ENCODE measurements at regions not wholly inside any gene's neighbourhood (a gene's known extent, or its start where the extent isn't known, plus 50 kb on each side); places are given as distances from the start of the nearest gene placed in this dataset.

DNA sequence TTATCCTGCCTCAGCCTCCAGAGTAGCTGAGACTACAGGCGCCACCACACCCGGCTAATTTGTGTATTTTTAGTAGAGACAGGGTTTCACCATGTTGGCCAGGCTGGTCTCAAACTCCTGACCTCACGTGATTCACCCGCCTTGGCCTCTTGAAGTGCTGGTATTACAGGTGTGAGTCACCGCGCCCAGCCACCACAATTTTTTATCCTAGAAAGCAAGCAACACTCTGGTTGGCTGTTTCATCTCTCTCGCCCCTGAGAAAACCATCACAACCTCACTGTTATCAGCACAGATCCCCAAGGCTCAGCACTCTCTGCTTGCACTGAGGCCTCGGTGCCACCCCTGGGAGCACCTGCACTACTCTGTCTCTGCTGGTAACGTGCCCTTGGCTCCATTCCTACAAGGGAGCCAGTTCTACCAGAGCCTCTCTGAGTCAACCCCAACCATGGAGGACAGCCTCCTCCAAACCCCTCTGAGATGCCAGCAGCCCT, 134.8 kb upstream of the AGAP1 start:
- DNase-seq: no peak

DNA sequence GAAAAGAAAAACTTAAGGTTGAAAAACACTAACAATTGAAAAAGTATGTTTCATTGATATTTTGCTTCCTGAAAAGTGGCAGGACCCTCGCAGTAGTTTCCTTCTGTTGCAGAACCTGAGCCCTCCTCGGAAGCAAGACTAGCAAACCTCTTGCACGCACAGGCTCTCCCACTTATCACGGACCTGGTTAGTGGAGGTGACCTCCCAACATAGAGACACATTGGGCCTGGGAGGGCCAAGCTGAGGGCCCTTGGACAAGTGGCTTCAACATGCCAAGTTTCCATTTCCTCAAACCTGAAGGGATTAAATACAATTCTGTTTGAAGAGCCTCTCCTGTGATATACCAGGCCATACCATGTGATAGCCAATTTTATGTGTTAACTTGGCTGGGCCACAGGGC, 133.4 kb upstream of the AGAP1 start:
- DNase-seq: no peak

DNA sequence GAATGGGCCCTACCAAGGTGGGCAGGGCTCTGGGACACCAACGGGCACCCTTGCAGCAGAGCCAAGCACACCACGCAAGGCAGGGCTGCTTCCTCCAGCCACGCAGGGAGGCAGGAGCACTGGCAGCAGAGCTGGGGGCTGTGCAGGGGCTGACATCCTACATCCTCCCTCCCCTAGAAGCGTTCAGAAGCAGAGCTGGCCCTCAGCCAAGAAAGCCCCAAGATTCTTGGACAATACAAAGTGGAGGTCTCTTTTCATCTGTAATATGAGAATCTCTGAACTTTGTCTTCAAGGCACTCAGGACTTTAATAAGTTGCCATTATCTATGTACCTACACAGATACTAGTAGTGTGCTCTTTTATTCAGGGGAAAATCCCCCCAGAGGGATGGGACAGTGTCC, 128.1 kb upstream of the AGAP1 start:
- DNase-seq: peak; percentile 13

DNA sequence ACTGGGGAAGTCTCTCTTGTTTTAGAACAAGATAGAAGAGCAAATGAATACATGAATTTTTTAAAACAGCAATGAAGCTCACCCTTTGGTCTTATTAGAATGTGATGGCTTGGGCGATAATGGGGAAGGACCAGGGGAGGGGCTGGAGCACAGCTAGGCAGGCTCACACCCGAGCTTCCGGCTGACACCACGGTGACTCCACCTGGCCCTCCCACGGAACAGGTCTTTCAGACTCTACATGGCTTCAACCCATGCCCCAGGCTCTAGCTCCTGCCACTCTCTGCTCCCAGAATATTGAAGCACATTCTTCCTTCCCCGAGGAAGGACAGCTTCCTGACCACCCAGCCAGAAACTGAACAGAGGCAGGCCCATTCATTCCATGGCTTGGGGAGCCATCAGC, 127.5 kb upstream of the AGAP1 start:
- DNase-seq: no peak

- DNase-seq: no peak
Measured at GRCh38 chr2:235366807-235367206, 127.0 kb upstream of the AGAP1 start.

- DNase-seq: no peak
Measured at GRCh38 chr2:235371018-235371417, 122.8 kb upstream of the AGAP1 start.

DNA sequence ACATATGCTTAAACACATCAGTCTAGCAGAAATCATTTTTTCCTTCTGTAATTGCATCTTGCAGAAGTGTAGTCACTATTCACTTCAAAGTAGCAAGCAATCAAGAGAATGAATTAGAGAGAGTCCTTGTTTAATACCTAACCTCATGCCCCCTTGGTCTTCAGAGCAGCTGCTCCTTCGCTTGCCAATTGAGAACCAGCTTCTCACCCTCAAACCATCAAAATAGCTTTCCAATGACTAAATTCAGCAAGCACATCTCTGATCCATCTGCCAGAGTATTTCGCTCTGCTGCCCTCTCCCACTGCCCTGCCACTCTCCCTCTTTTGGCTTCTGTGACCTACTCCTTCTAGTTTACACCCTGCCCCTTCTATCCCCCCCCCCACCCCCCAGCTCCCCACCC, 120.7 kb upstream of the AGAP1 start:
- no peak for DNase-seq

DNA sequence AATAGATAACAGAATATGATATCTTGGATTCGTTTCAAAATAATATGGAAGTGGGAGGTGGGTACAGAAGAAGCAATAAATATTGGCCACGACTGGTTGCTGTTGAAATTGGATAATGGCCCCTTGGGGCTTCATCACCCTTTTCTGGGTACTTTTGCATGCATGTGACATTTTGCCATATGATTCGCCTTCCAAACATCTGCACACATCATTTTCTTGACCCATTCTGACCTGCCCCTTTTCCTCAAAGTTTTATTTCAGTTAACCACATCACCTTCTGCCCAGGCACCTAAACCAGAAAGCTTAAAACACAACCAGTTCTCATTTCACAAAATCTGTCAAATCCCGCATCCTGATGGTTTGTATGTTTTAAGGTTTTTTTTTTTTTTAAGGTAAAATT, 116.7 kb upstream of the AGAP1 start:
- DNase-seq: no peak

DNA sequence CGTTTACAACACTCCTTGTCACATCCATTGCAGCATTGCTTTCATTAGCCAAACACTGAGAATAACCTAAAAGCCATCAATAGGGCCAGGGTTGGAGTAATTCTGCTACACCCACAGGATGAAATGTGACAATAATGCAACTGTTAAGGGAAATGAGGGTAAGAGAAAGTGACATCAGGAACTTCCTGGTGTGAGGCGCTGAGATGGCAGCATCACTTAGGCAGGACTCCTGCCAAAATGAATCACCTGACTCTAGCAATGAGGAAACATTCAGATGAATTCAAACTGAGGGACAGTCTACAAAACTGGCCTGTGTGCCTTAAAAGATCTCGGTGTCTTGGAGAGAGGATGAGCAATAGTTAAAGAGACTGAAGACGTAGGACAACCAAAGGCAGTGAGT, 115.6 kb upstream of the AGAP1 start:
- no peak for DNase-seq

DNA sequence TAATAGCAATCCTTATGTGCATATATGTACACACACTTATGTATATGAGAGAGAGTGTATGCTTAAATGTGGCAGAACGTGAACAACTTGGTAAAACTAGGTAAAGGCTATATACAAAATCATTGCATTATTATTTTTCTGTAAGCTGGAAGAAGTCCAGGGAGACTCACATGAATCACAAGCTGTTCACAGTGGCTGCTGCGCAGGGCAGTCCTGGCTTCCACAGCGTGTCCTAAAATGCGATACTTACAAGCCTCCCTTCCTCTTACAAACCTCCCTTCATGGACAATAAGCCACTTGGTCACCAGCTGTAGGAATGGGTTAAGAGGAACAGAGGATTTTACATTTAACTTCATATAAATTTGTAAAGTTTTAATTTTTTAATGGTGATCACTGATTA, 114.9 kb upstream of the AGAP1 start:
- no peak for DNase-seq

DNA sequence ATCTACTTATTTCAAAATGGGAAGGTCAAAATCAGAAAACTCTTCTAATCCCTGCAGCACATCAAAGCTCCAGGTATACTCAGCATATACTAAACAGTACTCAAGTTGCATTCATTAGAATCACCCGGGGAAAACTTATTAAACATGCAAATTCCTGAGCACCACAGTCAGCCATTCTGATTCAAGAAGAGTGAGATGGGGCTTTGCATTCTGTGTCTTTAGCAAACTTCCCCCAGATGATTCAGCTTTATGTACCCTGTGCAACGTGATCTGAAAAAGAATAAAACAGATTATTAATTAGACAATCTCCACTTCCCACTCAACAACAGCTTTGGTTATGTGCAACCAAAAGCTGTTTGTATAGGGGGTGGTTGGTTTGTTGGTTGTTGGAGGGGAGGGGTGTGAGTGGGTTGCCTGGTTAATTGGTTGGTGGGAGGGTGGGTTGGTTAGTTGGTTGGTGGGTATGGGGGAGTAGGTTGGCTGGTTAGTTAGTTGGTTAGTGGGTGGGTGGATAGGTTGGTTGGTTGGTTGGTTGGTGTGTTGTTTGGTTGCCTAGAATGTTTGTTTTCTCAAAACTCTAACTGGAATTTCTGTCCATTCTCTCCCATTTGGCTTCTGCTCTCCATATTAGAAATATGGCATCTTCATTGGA, 112.5 kb upstream of the AGAP1 start:
- DNase-seq: no peak

DNA sequence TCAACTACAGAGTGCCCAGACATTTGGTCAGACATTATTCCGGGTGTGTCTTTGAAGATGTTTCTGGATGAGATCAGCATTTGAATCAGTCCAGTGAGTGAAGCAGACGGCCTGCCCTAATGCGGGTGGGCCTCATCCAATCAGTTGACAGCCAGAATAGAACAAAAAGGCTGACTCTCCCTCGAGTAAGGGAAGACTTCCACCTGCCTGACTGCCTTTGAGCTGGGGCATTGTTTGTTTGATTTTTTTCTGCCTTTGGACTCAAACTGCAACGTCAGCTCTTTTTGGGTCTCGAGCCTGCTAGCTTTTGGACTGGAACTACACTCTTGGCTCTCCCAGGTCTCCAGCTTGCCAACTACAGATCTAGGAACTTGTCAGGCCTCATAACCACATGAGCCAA, 111.7 kb upstream of the AGAP1 start:
- DNase-seq: no peak

DNA sequence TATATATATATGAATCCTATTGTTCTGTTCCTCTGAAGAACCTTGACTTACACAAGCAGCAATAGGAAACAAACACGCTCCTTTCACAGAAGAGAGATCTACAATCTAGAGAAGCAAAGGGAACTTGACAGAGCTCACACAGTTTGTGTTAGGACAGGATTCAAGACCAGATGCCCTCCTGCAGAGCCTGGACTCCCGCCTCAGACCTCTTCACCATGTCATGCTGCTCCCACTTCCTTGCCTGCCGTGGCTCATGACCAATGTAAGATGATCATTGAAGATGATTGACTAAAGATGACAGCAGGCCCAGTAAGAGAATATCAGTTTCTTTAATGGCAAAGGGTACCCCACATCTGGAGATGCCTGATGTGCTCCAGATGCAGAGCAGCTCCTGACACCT, 111.2 kb upstream of the AGAP1 start:
- DNase-seq: no peak

DNA sequence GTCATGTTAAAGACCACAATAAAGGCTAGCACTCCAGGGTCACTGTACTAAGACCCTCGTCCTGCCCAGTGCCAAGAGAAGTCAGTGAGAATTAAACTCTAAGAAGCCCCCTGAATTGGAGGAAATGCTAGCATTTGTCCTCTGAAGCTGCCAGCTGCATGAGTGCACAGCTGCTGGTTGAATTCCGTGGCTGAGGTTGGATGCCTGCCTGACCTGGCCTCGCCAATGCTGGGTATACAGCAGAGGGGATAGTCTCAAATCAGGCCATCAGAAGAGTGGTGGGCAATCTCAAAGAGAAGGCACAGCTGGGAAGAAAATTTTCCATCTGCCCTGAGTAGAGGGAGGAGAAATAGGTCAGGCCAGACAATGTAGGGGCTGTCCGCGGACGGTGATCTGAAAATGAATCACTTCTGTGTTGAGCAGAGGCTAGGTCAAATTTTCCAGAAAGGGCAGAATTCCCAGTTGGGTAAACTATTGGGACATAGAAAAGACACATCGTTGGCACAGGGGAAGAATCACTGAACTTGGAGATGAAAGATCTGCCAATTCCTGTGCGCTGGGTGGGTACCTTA, 110.5 kb upstream of the AGAP1 start:
- DNase-seq: no peak

- no peak for DNase-seq
Measured at GRCh38 chr2:235384624-235385023, 109.2 kb upstream of the AGAP1 start.

DNA sequence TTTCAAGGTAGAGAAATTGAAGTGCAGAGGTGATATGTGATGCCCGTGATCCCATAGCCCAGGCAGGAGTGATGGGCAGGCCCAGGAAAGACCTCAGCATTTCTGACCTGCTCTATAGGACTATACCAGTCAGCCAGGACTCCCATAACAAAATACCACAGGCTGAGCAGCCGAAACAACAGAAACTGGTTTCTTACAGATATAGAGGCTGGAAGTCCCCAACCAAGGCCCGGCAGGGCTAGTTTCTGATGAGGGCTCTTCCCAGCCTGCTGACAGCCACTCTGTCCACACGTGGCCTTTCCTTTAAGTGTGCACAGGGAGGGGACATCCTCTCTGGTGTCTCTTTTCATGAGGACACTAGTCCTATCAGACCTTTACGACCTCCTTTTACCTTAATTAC, 104.2 kb upstream of the AGAP1 start:
- DNase-seq: no peak

DNA sequence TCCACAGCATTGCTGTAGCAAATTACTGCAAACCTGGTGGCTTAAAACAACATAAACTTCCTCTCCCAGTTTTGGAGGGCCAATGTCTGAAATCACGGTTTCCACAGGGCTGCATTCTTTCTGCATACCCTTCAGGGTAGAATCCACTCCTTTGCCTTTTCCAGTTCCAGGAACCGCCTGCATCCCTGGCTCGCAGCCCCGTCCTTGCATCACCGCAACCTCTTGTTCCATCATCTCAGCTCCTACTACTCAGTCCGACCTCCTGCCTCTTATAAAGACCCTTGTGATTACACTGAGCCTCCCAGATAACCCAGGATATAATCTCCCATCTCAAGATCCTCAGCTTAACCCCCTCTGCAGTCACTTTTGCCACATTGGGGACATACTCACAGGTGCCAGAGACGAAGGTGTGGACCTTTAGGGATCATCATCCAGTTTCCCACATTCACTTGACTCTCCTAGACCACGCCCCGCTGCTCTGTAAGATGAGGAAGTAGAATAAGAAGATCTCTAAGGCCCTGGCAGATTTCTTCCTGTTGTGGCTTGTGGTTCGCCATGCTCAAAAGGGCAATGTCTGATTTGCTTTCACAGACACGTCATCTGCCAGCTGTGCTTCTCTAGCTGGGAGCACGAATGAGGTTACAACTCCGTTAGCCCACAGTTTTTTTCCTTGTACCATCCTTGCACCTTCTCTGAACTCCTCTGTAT, 103.6 kb upstream of the AGAP1 start:
- DNase-seq: no peak

DNA sequence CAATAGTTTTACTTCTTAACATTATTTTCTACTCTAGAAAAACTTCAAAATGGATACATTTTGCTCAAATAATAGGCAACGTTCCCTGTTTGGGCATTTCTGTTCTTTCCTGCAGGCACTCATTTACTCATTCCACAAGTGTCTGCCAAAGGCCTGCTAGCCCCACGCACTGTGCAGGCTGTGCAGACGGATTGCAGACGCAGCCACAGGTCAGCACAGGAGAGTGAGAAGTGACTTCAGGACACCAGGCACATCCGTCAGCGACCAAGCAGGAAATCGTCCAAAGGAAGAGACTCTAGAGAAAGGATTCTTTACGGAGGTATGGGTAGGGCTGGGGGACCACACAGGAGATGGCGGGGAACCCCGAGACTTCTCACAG, 103.0 kb upstream of the AGAP1 start:
- DNase-seq: no peak

GRCh38 chr2:235391921-235392615, 101.8 kb upstream of the AGAP1 start:
- no peak for DNase-seq

- DNase-seq: no peak
Measured at GRCh38 chr2:235394278-235394828, 99.5 kb upstream of the AGAP1 start.

DNA sequence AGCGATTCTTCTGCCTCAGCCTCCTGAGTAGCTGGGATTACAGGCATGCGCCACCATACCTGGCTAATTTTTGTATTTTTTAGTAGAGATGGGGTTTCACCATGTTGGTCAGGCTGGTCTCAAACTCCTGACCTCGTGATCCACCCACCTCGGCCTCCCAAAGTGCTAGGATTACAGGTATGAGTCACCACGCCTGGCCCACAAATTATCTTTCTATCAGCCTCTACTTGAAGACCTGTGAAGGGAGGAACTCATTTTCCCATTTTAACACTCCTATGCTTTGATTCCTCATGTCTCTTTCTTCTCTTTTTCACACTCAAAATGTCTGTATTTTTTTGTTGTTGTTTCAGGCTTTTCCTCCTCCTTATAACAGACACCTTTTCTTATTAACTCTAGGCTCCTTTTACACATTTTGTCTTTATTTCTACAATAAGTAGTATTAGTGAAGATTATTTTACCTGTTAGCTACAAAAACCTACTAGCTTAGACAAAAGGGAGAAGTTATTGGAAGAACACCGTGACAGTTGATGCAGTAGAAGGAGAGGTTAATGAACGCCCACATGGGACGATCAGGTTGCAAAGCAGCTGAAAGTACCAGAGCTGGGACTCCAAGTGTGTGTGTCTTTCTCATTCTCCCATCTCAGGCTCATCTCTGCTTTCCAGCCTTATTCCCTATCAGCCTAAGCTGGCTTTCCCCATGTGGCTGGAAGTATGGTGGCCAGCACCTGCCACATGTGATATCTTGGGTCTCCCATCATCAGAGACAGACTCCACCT, 97.6 kb upstream of the AGAP1 start:
- no peak for DNase-seq

DNA sequence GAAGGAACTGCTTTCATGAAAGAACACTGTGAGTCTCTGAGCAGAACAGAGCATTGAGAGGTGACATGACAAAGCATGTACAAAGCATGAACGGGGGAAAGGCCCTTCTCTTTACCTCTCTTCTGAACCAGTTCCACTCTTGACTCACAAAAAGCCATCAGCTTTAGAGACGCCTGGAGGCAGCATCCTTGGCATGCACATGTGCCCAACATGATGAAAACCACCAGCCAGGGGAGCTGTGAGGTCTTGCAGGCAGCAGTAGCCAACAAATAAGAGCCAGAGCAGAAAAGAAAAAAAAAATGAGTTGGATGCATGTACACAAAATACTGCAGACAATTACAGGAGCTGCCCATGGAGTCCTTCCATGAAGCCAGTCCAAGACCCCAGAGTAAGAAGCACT, 95.5 kb upstream of the AGAP1 start:
- DNase-seq: no peak

All from left kidney (tissue), 1 donor.